ENCODE measurements at regions not wholly inside any gene's neighbourhood (a gene's known extent, or its start where the extent isn't known, plus 50 kb on each side); places are given as distances from the start of the nearest gene placed in this dataset.
A peak's percentile ranks its signal among the peaks of the same experiment; 100 is the strongest.

GRCh38 chr2:221347471-221347870 lies 224.6 kb downstream of the EPHA4 start:
- DNase-seq (ENCODE audit: low spot score), result peak; percentile 16

- DNase-seq (ENCODE audit: low spot score), result no peak
Measured at GRCh38 chr2:221350616-221351015, 221.5 kb downstream of the EPHA4 start.

GRCh38 chr2:221353201-221353600 lies 218.9 kb downstream of the EPHA4 start:
- no peak for DNase-seq (ENCODE audit: low spot score)

GRCh38 chr2:221360312-221360711 lies 211.8 kb downstream of the EPHA4 start:
- DNase-seq (ENCODE audit: low spot score), result no peak

GRCh38 chr2:221360742-221361141 lies 211.4 kb downstream of the EPHA4 start:
- DNase-seq (ENCODE audit: low spot score), result no peak

GRCh38 chr2:221361633-221362032 lies 210.5 kb downstream of the EPHA4 start:
- no peak for DNase-seq (ENCODE audit: low spot score)

- no peak for DNase-seq (ENCODE audit: low spot score)
Measured at GRCh38 chr2:221364672-221365071, 207.4 kb downstream of the EPHA4 start.
